HEK293T (cell line): ENCODE measurements at regions not wholly inside any gene's neighbourhood (a gene's known extent, or its start where the extent isn't known, plus 50 kb on each side); places are given as distances from the start of the nearest gene placed in this dataset.

Experiments used
- ARNT ChIP-seq: fragments of 450-650 bp; IDR thresholded peaks from 2 replicates; pipeline ENCODE4 v1.6.1; 2017; ENCODE audit warnings: mild to moderate bottlenecking
- BHLHE40 ChIP-seq: fragments of 450-650 bp; IDR thresholded peaks from 2 replicates; pipeline ENCODE4 v1.6.1; 2016; ENCODE audit warnings: mild to moderate bottlenecking, moderate library complexity, borderline replicate concordance
- FOXK2 ChIP-seq: fragments of 450-650 bp; IDR thresholded peaks from 2 replicates; pipeline ENCODE4 v1.6.1; 2016; ENCODE audit warnings: mild to moderate bottlenecking
- FOXM1 ChIP-seq: fragments of 450-650 bp; IDR thresholded peaks from 2 replicates; pipeline ENCODE4 v1.6.1; 2017; ENCODE audit warnings: mild to moderate bottlenecking, borderline replicate concordance
- LEF1 ChIP-seq: fragments of 450-650 bp; IDR thresholded peaks from 2 replicates; pipeline ENCODE4 v1.6.1; 2017; ENCODE audit warnings: mild to moderate bottlenecking, borderline replicate concordance
- NFRKB ChIP-seq: fragments of 450-650 bp; IDR thresholded peaks from 2 replicates; pipeline ENCODE4 v1.6.1; 2016; ENCODE audit warnings: mild to moderate bottlenecking, moderate library complexity
- PKNOX1 ChIP-seq: fragments of 450-650 bp; IDR thresholded peaks from 2 replicates; pipeline ENCODE4 v1.6.1; 2016
- SUZ12 ChIP-seq: fragments of 450-650 bp; IDR thresholded peaks from 2 replicates; pipeline ENCODE4 v1.6.1; 2016; ENCODE audit warnings: mild to moderate bottlenecking
- TARDBP ChIP-seq: fragments of 450-650 bp; IDR thresholded peaks from 2 replicates; pipeline ENCODE4 v1.6.1; 2016

DNA sequence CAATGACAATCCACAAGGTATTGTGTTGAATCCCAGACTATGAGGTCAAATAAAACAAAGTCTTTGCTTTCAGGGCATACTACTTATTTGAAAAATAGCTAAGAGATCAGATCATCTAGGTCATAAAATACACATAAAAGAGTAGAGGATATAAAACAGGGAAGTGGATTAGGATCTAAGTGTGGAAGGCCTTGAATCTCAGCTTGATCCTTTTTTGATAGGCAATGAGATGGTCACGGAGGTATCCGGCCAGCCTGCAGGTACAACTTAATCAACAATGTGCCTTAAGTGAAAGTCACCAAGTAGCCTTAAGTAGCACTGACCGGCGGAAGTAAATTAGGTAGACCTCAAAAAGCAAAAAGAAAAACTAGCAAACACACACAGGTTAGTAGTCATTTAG, 901.7 kb downstream of the KCNJ2 start:
- TF ChIP-seq LEF1 (no peak), PKNOX1 (no peak), NFRKB (no peak), FOXK2 (no peak), SUZ12 (no peak), ARNT (no peak), TARDBP (no peak), FOXM1 (no peak), BHLHE40 (no peak)
